Esophagus squamous epithelium (tissue), 5 donors: ENCODE measurements at regions not wholly inside any gene's neighbourhood (a gene's known extent, or its start where the extent isn't known, plus 50 kb on each side); places are given as distances from the start of the nearest gene placed in this dataset.
"Not testable (repeated sequence)": the region's sequence is repeated elsewhere in the genome, so short reads cannot be mapped to it uniquely, and the experiment has no call there.

Source experiments
- DNase-seq: peaks from one replicate; lab custom pipeline; 2025; lab: John Stamatoyannopoulos, UW
- H3K27ac ChIP-seq, 4 donors: fragments of 200-600 bp; sonication (generic); one replicate each; pipeline ENCODE4 v1.5.1; 2016 to 2019; ENCODE audit warnings: mild to moderate bottlenecking in 1 of 4
- H3K27me3 ChIP-seq, 4 donors: fragments of 200-600 bp; sonication (generic); 1 replicate in 3 of 4; 2 replicates in 1 of 4; pipeline versions ENCODE4 v1.5.1 to v1.6.0; 2017 to 2021; ENCODE audit warnings: antibody characterized with exemption in 1 of 4
- H3K36me3 ChIP-seq, 3 donors: fragments of 200-600 bp; sonication (generic); one replicate each; pipeline ENCODE4 v1.5.1; 2016 to 2019
- H3K4me1 ChIP-seq, 3 donors: fragments of 200-600 bp; sonication (generic); one replicate each; pipeline ENCODE4 v1.5.1; 2017 to 2019
- H3K4me3 ChIP-seq, 4 donors: fragments of 200-600 bp; sonication (generic); 1 replicate in 3 of 4; 2 replicates in 1 of 4; pipeline ENCODE4 v1.5.1; 2016 to 2019; ENCODE audit warnings: mild to moderate bottlenecking in 2 of 4, moderate library complexity in 1 of 4
- H3K9me3 ChIP-seq, 3 donors: fragments of 200-600 bp; sonication (generic); one replicate each; pipeline ENCODE4 v1.5.1; 2016 to 2019
- POLR2A ChIP-seq, 4 donors: fragments of 450-650 bp; IDR thresholded peaks; one replicate each; pipeline ENCODE4 v1.6.1; 2017; ENCODE audit warnings: antibody characterized with exemption in 4 of 4, mild to moderate bottlenecking in 4 of 4, moderate library complexity in 3 of 4
- WGBS, 2 donors: methylation state at CpG; one replicate each; pipeline ENCODE4 v1.1.5; 2018; 5-methylcytosine and 5-hydroxymethylcytosine counted together
- intact Hi-C: fragments of 100-400 bp; cut with DNase I; formaldehyde crosslinking; loops from one replicate; pipeline ENCODE4 v1.15.0; 2022
- TF ChIP-seq, protein P1 (sequence below), 6 experiments: fragments of 450-650 bp in 4 of 6; fragments of 200-600 bp in 2 of 6; sonication (generic) in 2 of 6; IDR thresholded peaks; one replicate each; pipeline ENCODE4 v1.5.1; 2016 to 2019; ENCODE audit warnings: antibody characterized with exemption in 6 of 6, mild to moderate bottlenecking in 4 of 6, moderate library complexity in 4 of 6
- donor health status: DM: yes; HTN: yes; CAD: no.

DNA sequence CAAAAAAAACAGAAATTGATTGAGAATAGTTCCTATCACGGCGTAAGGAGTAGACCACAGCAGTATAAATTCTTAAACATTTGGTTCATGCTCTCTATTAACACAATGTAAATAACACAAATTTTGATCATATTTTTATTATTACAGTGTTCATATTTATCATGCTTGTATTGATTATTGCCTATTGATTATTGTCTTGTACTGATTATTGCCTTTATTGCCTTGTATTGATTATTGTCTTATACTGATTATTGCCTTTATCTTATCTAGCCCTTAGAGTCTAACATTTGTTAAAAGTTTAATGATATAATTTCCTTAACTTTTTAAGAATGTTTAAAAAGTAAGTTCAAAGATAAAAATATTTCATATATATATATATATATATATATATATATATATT is 460.7 kb downstream of the KCNT2 start:
- Histone ChIP-seq H3K27ac (no peak overlapping the region), H3K4me1 (peaks cover 0 to 4% (median 0%) of the 10 kb centered on the region in 3 donors), H3K36me3 (no peaks in the 10 kb centered on the region), H3K9me3 (no peaks in the 10 kb centered on the region), H3K4me3 (no peak overlapping the region), H3K27me3 (no peaks in the 10 kb centered on the region)
- no peak for DNase-seq
- WGBS, 2 donors: 97 to 100% methylated on average over 2 of the region's 2 CpGs
- no peak for TF ChIP-seq POLR2A (IDR thresholded peaks at IDR 0.05)
- TF ChIP-seq, protein P1, sequence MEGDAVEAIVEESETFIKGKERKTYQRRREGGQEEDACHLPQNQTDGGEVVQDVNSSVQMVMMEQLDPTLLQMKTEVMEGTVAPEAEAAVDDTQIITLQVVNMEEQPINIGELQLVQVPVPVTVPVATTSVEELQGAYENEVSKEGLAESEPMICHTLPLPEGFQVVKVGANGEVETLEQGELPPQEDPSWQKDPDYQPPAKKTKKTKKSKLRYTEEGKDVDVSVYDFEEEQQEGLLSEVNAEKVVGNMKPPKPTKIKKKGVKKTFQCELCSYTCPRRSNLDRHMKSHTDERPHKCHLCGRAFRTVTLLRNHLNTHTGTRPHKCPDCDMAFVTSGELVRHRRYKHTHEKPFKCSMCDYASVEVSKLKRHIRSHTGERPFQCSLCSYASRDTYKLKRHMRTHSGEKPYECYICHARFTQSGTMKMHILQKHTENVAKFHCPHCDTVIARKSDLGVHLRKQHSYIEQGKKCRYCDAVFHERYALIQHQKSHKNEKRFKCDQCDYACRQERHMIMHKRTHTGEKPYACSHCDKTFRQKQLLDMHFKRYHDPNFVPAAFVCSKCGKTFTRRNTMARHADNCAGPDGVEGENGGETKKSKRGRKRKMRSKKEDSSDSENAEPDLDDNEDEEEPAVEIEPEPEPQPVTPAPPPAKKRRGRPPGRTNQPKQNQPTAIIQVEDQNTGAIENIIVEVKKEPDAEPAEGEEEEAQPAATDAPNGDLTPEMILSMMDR (IDR thresholded peaks at IDR 0.05): no peak
- intact Hi-C loops: no loop called here

DNA sequence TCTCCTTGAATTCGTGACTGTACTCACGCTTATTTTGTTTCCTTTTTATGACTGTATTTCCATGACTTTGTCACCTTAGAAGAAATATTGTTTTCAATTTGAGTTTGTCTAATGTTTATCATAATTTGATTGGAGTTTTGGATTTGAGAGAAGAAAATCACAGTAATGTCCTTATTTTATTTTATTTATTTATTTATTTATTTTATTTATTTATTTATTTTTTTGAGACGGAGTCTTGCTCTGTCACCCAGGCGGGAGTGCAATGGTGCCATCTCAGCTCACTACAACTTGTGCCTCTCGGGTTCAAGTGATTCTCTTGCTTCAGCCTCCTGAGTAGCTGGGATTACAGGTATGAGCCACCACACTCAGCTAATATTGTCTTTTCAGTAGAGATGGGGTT is 463.1 kb downstream of the KCNT2 start:
- H3K4me3 ChIP-seq, H3K36me3 ChIP-seq, H3K9me3 ChIP-seq, H3K27ac ChIP-seq, H3K27me3 ChIP-seq, DNase-seq, H3K4me1 ChIP-seq, intact Hi-C loops: not testable (repeated sequence)
- WGBS, 2 donors: 92 to 94% methylated on average over 5 of the region's 5 CpGs

DNA sequence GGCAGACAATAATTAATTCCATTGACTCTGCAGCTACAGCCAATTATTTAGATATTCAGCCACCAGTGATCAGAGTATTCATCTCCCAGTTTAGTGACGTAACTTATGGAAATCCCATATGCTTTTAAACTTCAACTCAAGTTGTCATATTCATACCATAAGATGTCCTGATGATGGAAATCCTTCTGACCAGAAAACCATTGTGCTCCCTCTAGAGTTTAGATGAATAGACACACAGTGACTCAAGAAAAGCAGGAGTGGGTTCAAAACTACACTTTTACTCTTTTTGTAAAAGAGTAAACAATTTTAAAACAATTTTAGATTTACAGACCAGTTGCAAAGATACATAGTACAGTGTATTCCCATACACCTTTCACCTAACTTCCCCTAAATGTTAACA is 463.7 kb downstream of the KCNT2 start:
- Histone ChIP-seq H3K27me3 (no peaks in the 10 kb centered on the region), H3K27ac (no peak overlapping the region), H3K4me1 (no peaks in the 10 kb centered on the region), H3K9me3 (no peaks in the 10 kb centered on the region), H3K4me3 (no peak overlapping the region), H3K36me3 (no peaks in the 10 kb centered on the region)
- intact Hi-C loops: no loop called here
- no peak for DNase-seq
- TF ChIP-seq POLR2A (IDR thresholded peaks at IDR 0.05): no peak
- TF ChIP-seq, protein P1 (IDR thresholded peaks at IDR 0.05): no peak
- 76 to 83% methylated on average over 1 of the region's 1 CpG for WGBS, 2 donors

DNA sequence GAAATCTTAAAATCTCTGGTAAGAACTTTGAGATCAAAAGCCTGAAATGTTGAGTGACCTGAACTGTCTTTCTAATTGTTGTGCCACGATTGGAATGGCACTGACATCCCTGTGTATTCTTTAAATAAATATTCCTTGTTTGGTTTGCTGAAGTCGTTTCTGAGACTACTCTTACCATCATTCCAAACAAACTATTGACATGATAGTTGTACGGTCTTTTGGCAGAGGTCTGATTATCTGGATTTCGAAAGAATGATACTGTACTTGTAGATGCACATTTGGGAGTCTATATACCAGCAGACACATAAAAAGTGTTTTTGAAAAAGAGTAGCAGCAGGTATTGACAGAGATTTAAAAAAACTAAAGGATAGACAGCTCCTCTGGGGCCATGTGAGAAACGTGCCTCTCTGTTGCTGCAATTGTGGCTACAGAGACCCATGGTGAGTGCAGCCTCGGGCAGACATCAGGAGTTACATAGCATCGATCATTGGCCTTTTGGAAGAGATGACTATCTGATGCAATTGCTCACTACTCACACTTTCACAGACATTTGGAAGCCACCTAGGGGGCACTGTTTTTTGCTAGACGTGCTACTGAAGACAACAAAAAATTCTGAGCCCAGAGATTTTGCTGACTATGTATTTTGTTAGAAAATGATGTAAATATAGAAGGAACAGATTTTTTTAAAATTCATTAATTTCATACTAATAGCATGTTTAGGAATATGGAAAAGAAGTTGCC is 464.5 kb downstream of the KCNT2 start:
- Histone ChIP-seq H3K4me3 (no peak overlapping the region), H3K27ac (no peak overlapping the region), H3K27me3 (no peaks in the 10 kb centered on the region), H3K4me1 (no peaks in the 10 kb centered on the region), H3K36me3 (no peaks in the 10 kb centered on the region), H3K9me3 (no peaks in the 10 kb centered on the region)
- TF ChIP-seq, protein P1 (IDR thresholded peaks at IDR 0.05): no peak
- TF ChIP-seq POLR2A (IDR thresholded peaks at IDR 0.05): no peak
- 60 to 72% methylated on average over 8 of the region's 8 CpGs for WGBS, 2 donors
- no peak for DNase-seq
- intact Hi-C loops: no loop called here

DNA sequence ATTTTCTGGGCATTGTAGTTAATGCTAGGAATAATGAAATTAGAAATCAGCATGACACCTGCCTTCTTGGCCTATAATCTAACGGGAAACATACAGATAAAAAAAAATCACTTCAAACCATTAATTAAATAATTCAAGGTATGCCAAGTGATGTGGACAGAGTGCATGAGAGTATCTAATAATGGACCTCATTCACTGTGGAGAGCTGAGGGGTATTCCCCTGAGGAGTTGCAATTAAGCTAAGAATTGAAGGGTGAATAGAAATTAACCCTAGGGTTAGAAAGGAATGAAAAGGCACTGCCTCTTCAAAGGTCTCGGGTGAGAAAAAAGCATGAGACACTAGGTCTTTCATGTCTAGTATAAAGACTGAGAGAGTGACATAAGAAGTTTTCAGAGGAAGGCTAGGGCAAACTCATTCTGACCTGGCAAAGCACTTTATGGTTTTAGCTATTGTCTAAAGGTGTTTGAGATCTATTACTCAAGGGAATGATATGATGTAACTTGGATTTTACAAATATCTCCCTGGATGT is 466.1 kb downstream of the KCNT2 start:
- H3K36me3 ChIP-seq: no peaks in the 10 kb centered on the region
- 54 to 56% methylated on average over 2 of the region's 2 CpGs for WGBS, 2 donors
- no peak for DNase-seq
- H3K27ac ChIP-seq: no peak overlapping the region
- H3K9me3 ChIP-seq: no peaks in the 10 kb centered on the region
- TF ChIP-seq, protein P1 (IDR thresholded peaks at IDR 0.05): no peak
- TF ChIP-seq POLR2A (IDR thresholded peaks at IDR 0.05): no peak
- H3K4me1 ChIP-seq: no peaks in the 10 kb centered on the region
- intact Hi-C loops: no loop called here
- H3K27me3 ChIP-seq: no peaks in the 10 kb centered on the region
- no peak overlapping the region for H3K4me3 ChIP-seq
